OCI-LY7 (cell line): ENCODE measurements at regions not wholly inside any gene's neighbourhood (a gene's known extent, or its start where the extent isn't known, plus 50 kb on each side); places are given as distances from the start of the nearest gene placed in this dataset.

ENCODE experiments used
- BruUV-seq: library from RNA; stranded (reverse); fragments of 400-500 nt; replicated peaks from 2 replicates; lab custom pipeline; 2021; lab: Mats Ljungman, UMichigan
- CTCF ChIA-PET: fragments of 300-600 bp; sonication (Branson Sonifier 250); formaldehyde crosslinking; loops from one replicate; lab custom pipeline; 2022; ENCODE audit warnings: antibody characterized with exemption; ENCODE audit not compliant: unreplicated experiment; lab: Charles Lee
- POLR2A ChIA-PET: fragments of 300-600 bp; sonication (Branson Sonifier 250); formaldehyde crosslinking; loops from one replicate; lab custom pipeline; 2022; ENCODE audit warnings: antibody characterized with exemption; lab: Charles Lee
- DNase-seq: peaks from one replicate; pipeline ENCODE4 v3.0.0-alpha.2; 2015; ENCODE audit warnings: low spot score
- H2AFZ ChIP-seq: fragments of 200-600 bp; sonication (generic), shearing (Covaris generic); 2 replicates; pipeline ENCODE4 v1.6.1; 2014; ENCODE audit warnings: mild to moderate bottlenecking, antibody characterized with exemption, low read length, moderate library complexity
- H3K27ac ChIP-seq: fragments of 200-600 bp; sonication (generic); 2 replicates; pipeline ENCODE4 v1.5.1; 2014; ENCODE audit warnings: mixed run types, low read depth, mild to moderate bottlenecking, moderate library complexity, low read length, inconsistent platforms; ENCODE audit not compliant: poor library complexity, severe bottlenecking
- H3K36me3 ChIP-seq: fragments of 200-600 bp; sonication (generic); 2 replicates; pipeline ENCODE4 v1.6.1; 2014; ENCODE audit warnings: mild to moderate bottlenecking, antibody characterized with exemption, low read length, moderate library complexity, mixed read lengths; ENCODE audit not compliant: insufficient read depth
- H3K4me1 ChIP-seq: fragments of 200-600 bp; sonication (generic); 2 replicates; pipeline ENCODE4 v1.5.1; 2014; ENCODE audit warnings: mild to moderate bottlenecking, low read length; ENCODE audit not compliant: insufficient read depth, poor library complexity, severe bottlenecking
- H3K4me2 ChIP-seq: fragments of 200-600 bp; sonication (generic); 2 replicates; pipeline ENCODE4 v1.6.1; 2014; ENCODE audit warnings: mild to moderate bottlenecking, low read length
- H3K4me3 ChIP-seq: fragments of 200-600 bp; sonication (generic); 2 replicates; pipeline ENCODE4 v1.5.1; 2014; ENCODE audit warnings: mild to moderate bottlenecking, low read depth, low read length; ENCODE audit not compliant: poor library complexity, severe bottlenecking
- H3K79me2 ChIP-seq: fragments of 200-600 bp; sonication (generic); 2 replicates; pipeline ENCODE4 v1.6.1; 2016; ENCODE audit warnings: low read depth, mild to moderate bottlenecking, low read length, moderate library complexity, mixed read lengths; ENCODE audit not compliant: insufficient read depth
- H3K9me2 ChIP-seq: fragments of 200-600 bp; sonication (generic); 2 replicates; pipeline ENCODE4 v1.6.1; 2016; ENCODE audit warnings: mild to moderate bottlenecking, low read length, mixed read lengths; ENCODE audit not compliant: insufficient read depth
- H3K9me3 ChIP-seq: fragments of 200-600 bp; sonication (generic); 2 replicates; pipeline ENCODE4 v1.6.1; 2014; ENCODE audit warnings: mild to moderate bottlenecking, mixed run types, low read length, mixed read lengths
- H4K20me1 ChIP-seq: fragments of 200-600 bp; sonication (generic); 2 replicates; pipeline ENCODE4 v1.6.1; 2014; ENCODE audit warnings: mild to moderate bottlenecking, antibody characterized with exemption, low read length, moderate library complexity, mixed read lengths; ENCODE audit not compliant: insufficient read depth
- EZH2phosphoT487 ChIP-seq: fragments of 200-600 bp; sonication (generic); IDR thresholded peaks from 2 replicates; pipeline ENCODE4 v1.6.1; 2018; ENCODE audit warnings: low read depth, borderline replicate concordance, mild to moderate bottlenecking, mixed run types, antibody characterized with exemption, low read length, moderate library complexity, mixed read lengths
- intact Hi-C: fragments of 100-400 bp; cut with micrococcal nuclease; formaldehyde crosslinking; loops from one replicate; pipeline ENCODE4 v1.10.0; 2022; ENCODE audit not compliant: unreplicated experiment
- TF ChIP-seq, protein P1 (sequence below): fragments of 200-600 bp; sonication (generic); conservative IDR thresholded peaks from 2 replicates; pipeline ENCODE4 v1.5.1; 2014; ENCODE audit warnings: mild to moderate bottlenecking, antibody characterized with exemption, low read length, moderate library complexity, mixed read lengths

DNA sequence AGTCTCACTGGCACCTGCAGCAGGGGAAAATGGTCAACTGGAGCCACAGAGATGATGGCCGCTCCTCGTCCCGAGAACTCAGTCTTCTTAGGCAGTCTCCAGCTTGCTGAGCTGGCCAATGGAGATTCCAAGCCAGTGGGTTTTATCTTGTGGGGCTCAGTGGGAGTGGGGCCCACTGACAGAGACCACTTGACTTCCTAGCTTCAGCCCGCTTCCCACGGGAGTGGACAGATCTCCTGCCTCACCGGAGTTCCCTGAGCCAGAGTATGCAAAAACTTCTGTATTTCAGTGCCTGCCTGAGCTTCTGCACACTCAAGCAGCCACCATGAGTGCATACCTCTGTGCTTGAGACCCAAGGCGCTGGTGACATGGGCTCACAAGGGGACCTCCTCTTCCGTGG is 105.8 kb downstream of the ZWINT start:
- CTCF ChIA-PET: no interaction called here
- Histone ChIP-seq H3K4me1 (no peaks in the 10 kb centered on the region), H3K27ac (no peak overlapping the region), H3K79me2 (no peaks in the 10 kb centered on the region), H3K36me3 (no peaks in the 10 kb centered on the region), H3K4me2 (no peak overlapping the region), H2AFZ (no peak overlapping the region), H3K9me3 (no peaks in the 10 kb centered on the region), H4K20me1 (no peaks in the 10 kb centered on the region), H3K4me3 (no peak overlapping the region), H3K9me2 (no peaks in the 10 kb centered on the region)
- POLR2A ChIA-PET: no interaction called here
- TF ChIP-seq, protein P1, sequence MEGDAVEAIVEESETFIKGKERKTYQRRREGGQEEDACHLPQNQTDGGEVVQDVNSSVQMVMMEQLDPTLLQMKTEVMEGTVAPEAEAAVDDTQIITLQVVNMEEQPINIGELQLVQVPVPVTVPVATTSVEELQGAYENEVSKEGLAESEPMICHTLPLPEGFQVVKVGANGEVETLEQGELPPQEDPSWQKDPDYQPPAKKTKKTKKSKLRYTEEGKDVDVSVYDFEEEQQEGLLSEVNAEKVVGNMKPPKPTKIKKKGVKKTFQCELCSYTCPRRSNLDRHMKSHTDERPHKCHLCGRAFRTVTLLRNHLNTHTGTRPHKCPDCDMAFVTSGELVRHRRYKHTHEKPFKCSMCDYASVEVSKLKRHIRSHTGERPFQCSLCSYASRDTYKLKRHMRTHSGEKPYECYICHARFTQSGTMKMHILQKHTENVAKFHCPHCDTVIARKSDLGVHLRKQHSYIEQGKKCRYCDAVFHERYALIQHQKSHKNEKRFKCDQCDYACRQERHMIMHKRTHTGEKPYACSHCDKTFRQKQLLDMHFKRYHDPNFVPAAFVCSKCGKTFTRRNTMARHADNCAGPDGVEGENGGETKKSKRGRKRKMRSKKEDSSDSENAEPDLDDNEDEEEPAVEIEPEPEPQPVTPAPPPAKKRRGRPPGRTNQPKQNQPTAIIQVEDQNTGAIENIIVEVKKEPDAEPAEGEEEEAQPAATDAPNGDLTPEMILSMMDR: no peak
- TF ChIP-seq EZH2phosphoT487: no peak
- DNase-seq: no peak
- intact Hi-C loops: no loop called here
- BruUV-seq: no TSS peak

DNA sequence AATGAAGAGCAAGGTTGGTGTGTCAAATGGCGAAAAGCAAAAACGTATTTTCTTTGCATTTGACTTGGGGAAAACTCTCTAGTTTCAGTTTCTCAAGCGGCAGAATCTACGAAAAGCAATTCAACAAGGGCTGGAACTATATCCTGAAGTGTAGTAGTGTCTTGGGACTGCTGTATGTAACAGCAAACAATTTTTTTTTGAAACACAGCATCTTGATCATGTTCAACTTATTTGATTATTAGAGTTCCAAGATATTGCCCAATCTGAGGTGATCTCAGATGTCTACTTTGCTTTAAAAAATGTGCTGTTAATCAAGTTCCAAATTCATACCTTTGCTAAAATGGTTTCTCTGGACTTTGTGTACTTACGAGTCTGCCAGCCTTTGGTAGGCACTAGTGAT is 120.6 kb downstream of the ZWINT start:
- H3K4me1 ChIP-seq: no peaks in the 10 kb centered on the region
- no peaks in the 10 kb centered on the region for H3K36me3 ChIP-seq
- no peaks in the 10 kb centered on the region; the same call in 1 of the 2 replicates for H3K9me2 ChIP-seq
- no peak for DNase-seq
- no peaks in the 10 kb centered on the region for H3K9me3 ChIP-seq
- no TSS peak for BruUV-seq
- TF ChIP-seq, protein P1: no peak
- TF ChIP-seq EZH2phosphoT487: no peak
- H3K4me3 ChIP-seq: no peak overlapping the region
- intact Hi-C loops: no loop called here
- H3K79me2 ChIP-seq: no peaks in the 10 kb centered on the region
- ChIA-PET CTCF (no interaction called here), POLR2A (no interaction called here)
- H2AFZ ChIP-seq: no peak overlapping the region
- no peak overlapping the region for H3K27ac ChIP-seq
- H3K4me2 ChIP-seq: no peak overlapping the region
- no peaks in the 10 kb centered on the region for H4K20me1 ChIP-seq

DNA sequence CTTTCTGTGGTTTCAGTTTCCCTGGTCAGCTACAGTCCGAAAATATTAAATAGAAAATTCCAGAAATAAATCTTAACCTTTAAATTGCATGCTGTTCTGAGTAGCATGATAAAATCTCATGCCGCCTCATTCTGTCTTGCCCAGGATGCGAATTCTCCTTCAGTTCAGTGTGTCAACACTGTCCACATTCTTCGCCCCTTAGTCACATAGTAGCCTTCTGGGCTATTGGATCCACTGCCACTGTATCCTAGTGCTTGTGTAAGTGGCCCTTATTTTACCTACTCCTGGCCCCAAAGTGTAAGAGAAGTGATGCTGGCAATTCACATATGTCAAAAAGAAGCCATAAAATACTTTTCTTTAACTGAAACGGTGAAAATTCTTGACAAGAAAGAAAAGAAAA is 129.6 kb downstream of the ZWINT start:
- no peaks in the 10 kb centered on the region; the same call in 1 of the 2 replicates for H3K9me2 ChIP-seq
- H2AFZ ChIP-seq: no peak overlapping the region
- ChIA-PET CTCF (no interaction called here), POLR2A (no interaction called here)
- H3K4me2 ChIP-seq: no peak overlapping the region
- H3K4me1 ChIP-seq: no peaks in the 10 kb centered on the region
- H3K79me2 ChIP-seq: no peaks in the 10 kb centered on the region
- DNase-seq: no peak
- no peaks in the 10 kb centered on the region for H3K9me3 ChIP-seq
- no peak for TF ChIP-seq EZH2phosphoT487
- TF ChIP-seq, protein P1: no peak
- no peaks in the 10 kb centered on the region for H3K36me3 ChIP-seq
- no peaks in the 10 kb centered on the region for H4K20me1 ChIP-seq
- intact Hi-C loops: no loop called here
- BruUV-seq: no TSS peak
- H3K27ac ChIP-seq: no peak overlapping the region
- no peak overlapping the region for H3K4me3 ChIP-seq
